ENCODE measurements at regions not wholly inside any gene's neighbourhood (a gene's known extent, or its start where the extent isn't known, plus 50 kb on each side); places are given as distances from the start of the nearest gene placed in this dataset.

DNA sequence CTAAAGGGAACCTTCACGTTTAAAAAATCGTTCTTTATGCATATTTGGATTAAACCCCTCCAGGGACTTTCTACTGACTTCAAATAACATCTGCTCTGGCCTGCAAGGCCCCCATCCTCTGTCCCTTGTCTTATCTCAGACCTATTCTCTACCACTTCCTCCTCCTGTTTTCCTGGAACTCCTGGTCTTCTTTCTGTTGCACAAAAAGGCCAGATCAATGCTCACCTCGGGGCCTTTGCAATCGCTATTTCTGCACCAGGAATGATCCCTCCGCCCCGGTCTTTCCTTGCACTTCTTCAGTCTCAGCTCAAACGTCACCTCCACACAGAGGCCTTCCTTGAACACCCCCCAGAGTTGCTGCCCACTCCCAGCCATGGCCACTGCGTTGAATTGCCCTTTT is 57.6 kb upstream of the BEGAIN start:
- TF ChIP-seq POLR2A (IDR thresholded peaks at IDR 0.05), result no peak
- TF ChIP-seq, protein P1, sequence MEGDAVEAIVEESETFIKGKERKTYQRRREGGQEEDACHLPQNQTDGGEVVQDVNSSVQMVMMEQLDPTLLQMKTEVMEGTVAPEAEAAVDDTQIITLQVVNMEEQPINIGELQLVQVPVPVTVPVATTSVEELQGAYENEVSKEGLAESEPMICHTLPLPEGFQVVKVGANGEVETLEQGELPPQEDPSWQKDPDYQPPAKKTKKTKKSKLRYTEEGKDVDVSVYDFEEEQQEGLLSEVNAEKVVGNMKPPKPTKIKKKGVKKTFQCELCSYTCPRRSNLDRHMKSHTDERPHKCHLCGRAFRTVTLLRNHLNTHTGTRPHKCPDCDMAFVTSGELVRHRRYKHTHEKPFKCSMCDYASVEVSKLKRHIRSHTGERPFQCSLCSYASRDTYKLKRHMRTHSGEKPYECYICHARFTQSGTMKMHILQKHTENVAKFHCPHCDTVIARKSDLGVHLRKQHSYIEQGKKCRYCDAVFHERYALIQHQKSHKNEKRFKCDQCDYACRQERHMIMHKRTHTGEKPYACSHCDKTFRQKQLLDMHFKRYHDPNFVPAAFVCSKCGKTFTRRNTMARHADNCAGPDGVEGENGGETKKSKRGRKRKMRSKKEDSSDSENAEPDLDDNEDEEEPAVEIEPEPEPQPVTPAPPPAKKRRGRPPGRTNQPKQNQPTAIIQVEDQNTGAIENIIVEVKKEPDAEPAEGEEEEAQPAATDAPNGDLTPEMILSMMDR (IDR thresholded peaks at IDR 0.05), result no peak

Measured in tibial nerve (tissue), 3 donors.